IMR-90 (cell line): ENCODE measurements at regions not wholly inside any gene's neighbourhood (a gene's known extent, or its start where the extent isn't known, plus 50 kb on each side); places are given as distances from the start of the nearest gene placed in this dataset.

Experiments used
- ATAC-seq: fragments of 200-7000 bp; cut with Tn5 transposase; 2 replicates; pipeline ENCODE4 v1.9.1; 2020; ENCODE audit warnings: low read depth, mild to moderate bottlenecking, moderate library complexity
- BruUV-seq: library from RNA; stranded (reverse); fragments of 400-500 nt; replicated peaks from 2 replicates; lab custom pipeline; 2021; lab: Mats Ljungman, UMichigan
- CTCF ChIA-PET: fragments of 300-600 bp; formaldehyde crosslinking; extraction: SDS; loops from one replicate; lab custom pipeline; 2021; ENCODE audit warnings: antibody characterized with exemption; lab: Yijun Ruan, JAX
- POLR2A ChIA-PET: fragments of 300-600 bp; sonication (Branson Sonifier 250); formaldehyde crosslinking; loops from one replicate; lab custom pipeline; 2022; ENCODE audit warnings: antibody characterized with exemption; ENCODE audit not compliant: unreplicated experiment; lab: Charles Lee
- DNase-seq: peaks from one replicate; pipeline ENCODE4 v3.0.0; 2013
- H2AFZ ChIP-seq: replicated peaks from 2 replicates; pipeline ENCODE3; 2013; ENCODE audit warnings: low read length, mild to moderate bottlenecking; ENCODE audit not compliant: poor library complexity
- H2AK5ac ChIP-seq: 2 replicates; pipeline ENCODE4 v1.6.1; 2013; ENCODE audit warnings: low read depth, low read length, inconsistent platforms
- H2AK9ac ChIP-seq: replicated peaks from 2 replicates; pipeline ENCODE3; 2013; ENCODE audit warnings: mild to moderate bottlenecking, low read depth, low read length, moderate library complexity; ENCODE audit not compliant: poor library complexity
- H2BK120ac ChIP-seq: 2 replicates; pipeline ENCODE4 v1.6.1; 2013; ENCODE audit warnings: low read depth, low read length, inconsistent platforms
- H2BK15ac ChIP-seq: 3 replicates; pipeline ENCODE4 v1.6.1; 2013; ENCODE audit warnings: low read depth, low read length, inconsistent platforms
- H2BK20ac ChIP-seq: 2 replicates; pipeline ENCODE4 v1.6.1; 2013; ENCODE audit warnings: low read depth, mild to moderate bottlenecking, inconsistent platforms, low read length, moderate library complexity
- H2BK5ac ChIP-seq: 2 replicates; pipeline ENCODE4 v1.6.1; 2013; ENCODE audit warnings: mild to moderate bottlenecking, low read depth, low read length, inconsistent platforms; ENCODE audit not compliant: poor library complexity, severe bottlenecking
- H3K14ac ChIP-seq: replicated peaks from 2 replicates; pipeline ENCODE4 v1.6.1; 2013; ENCODE audit warnings: low read depth, low read length, inconsistent platforms
- H3K18ac ChIP-seq: 2 replicates; pipeline ENCODE4 v1.6.1; 2013; ENCODE audit warnings: low read depth, low read length, control low read depth
- H3K23ac ChIP-seq: 2 replicates; pipeline ENCODE4 v1.6.1; 2013; ENCODE audit warnings: low read depth, low read length, inconsistent platforms
- H3K27ac ChIP-seq: 2 replicates; pipeline ENCODE4 v1.5.1; 2013; ENCODE audit warnings: mild to moderate bottlenecking, control low read depth, low read length; ENCODE audit not compliant: insufficient read depth
- H3K27me3 ChIP-seq: 2 replicates; pipeline ENCODE4 v1.6.1; 2013; ENCODE audit warnings: low read length; ENCODE audit not compliant: control insufficient read depth, insufficient read depth
- H3K36me3 ChIP-seq: 2 replicates; pipeline ENCODE4 v1.6.1; 2013; ENCODE audit warnings: low read length, mixed read lengths; ENCODE audit not compliant: control insufficient read depth, insufficient read depth
- H3K4ac ChIP-seq: 2 replicates; pipeline ENCODE4 v1.6.1; 2013; ENCODE audit warnings: low read depth, low read length, inconsistent platforms
- H3K4me1 ChIP-seq: 2 replicates; pipeline ENCODE4 v1.6.1; 2013; ENCODE audit warnings: low read length, mixed read lengths; ENCODE audit not compliant: control insufficient read depth, insufficient read depth
- H3K4me2 ChIP-seq: 2 replicates; pipeline ENCODE4 v1.6.1; 2013; ENCODE audit warnings: low read depth, mild to moderate bottlenecking, control low read depth, low read length, moderate library complexity
- H3K4me3 ChIP-seq: 2 replicates; pipeline ENCODE4 v1.5.1; 2013; ENCODE audit warnings: low read depth, mild to moderate bottlenecking, control low read depth, low read length, moderate library complexity; ENCODE audit not compliant: insufficient read depth
- H3K56ac ChIP-seq: 2 replicates; pipeline ENCODE4 v1.6.1; 2013; ENCODE audit warnings: low read length, inconsistent platforms; ENCODE audit not compliant: insufficient read depth; ENCODE audit errors: extremely low read depth
- H3K79me1 ChIP-seq, 2 experiments: 2 replicates each; pipeline ENCODE4 v1.6.1; 2013; ENCODE audit warnings: low read length in 2 of 2, inconsistent platforms in 1 of 2, low read depth in 1 of 2
- H3K9ac ChIP-seq: 2 replicates; pipeline ENCODE4 v1.6.1; 2013; ENCODE audit warnings: low read depth, low read length, control low read depth
- H3K9me1 ChIP-seq: 2 replicates; pipeline ENCODE4 v1.6.1; 2013; ENCODE audit warnings: low read length, inconsistent platforms; ENCODE audit not compliant: insufficient read depth
- H3K9me3 ChIP-seq: 2 replicates; pipeline ENCODE4 v1.6.1; 2013; ENCODE audit warnings: low read length; ENCODE audit not compliant: control insufficient read depth, insufficient read depth
- H4K20me1 ChIP-seq: 2 replicates; pipeline ENCODE4 v1.6.1; 2013; ENCODE audit warnings: low read length, inconsistent platforms; ENCODE audit not compliant: insufficient read depth
- H4K5ac ChIP-seq: 2 replicates; pipeline ENCODE4 v1.6.1; 2013; ENCODE audit warnings: mild to moderate bottlenecking, low read depth, low read length, control low read depth
- H4K8ac ChIP-seq, 2 experiments: 2 replicates each; pipeline ENCODE4 v1.6.1; 2013; ENCODE audit warnings: low read depth in 2 of 2, low read length in 2 of 2, control low read depth in 1 of 2, inconsistent platforms in 1 of 2
- H4K91ac ChIP-seq: 2 replicates; pipeline ENCODE4 v1.6.1; 2013; ENCODE audit warnings: low read depth, low read length, inconsistent platforms; ENCODE audit not compliant: insufficient read depth
- BHLHE40 ChIP-seq: fragments of 150-350 bp; IDR thresholded peaks from 2 replicates; pipeline ENCODE4 v1.6.1; 2016; ENCODE audit warnings: mild to moderate bottlenecking, low read depth, low read length
- CEBPB ChIP-seq: IDR thresholded peaks from 2 replicates; pipeline ENCODE4 v1.6.1; 2012; ENCODE audit warnings: low read depth, low read length, improper control_type of control experiment
- CHD1 ChIP-seq: IDR thresholded peaks from 2 replicates; pipeline ENCODE4 v1.6.1; 2012; ENCODE audit warnings: low read depth, low read length, improper control_type of control experiment
- FOS ChIP-seq: fragments of 150-350 bp; IDR thresholded peaks from 2 replicates; pipeline ENCODE4 v1.6.1; 2016; ENCODE audit warnings: low read depth, low read length
- MAFK ChIP-seq: IDR thresholded peaks from 2 replicates; pipeline ENCODE4 v1.6.1; 2012; ENCODE audit warnings: low read depth, low read length, improper control_type of control experiment
- MAZ ChIP-seq: IDR thresholded peaks from 2 replicates; pipeline ENCODE4 v1.6.1; 2012; ENCODE audit warnings: low read depth, mild to moderate bottlenecking, low read length, improper control_type of control experiment, moderate library complexity, borderline replicate concordance
- MXI1 ChIP-seq: IDR thresholded peaks from 2 replicates; pipeline ENCODE4 v1.6.1; 2012; ENCODE audit warnings: low read depth, mild to moderate bottlenecking, low read length, moderate library complexity, borderline replicate concordance
- NFE2L2 ChIP-seq: fragments of 150-350 bp; IDR thresholded peaks from 2 replicates; pipeline ENCODE4 v1.6.1; 2016; ENCODE audit warnings: low read depth, mild to moderate bottlenecking, low read length
- POLR2A ChIP-seq: IDR thresholded peaks from 2 replicates; pipeline ENCODE4 v1.6.1; 2012; ENCODE audit warnings: mild to moderate bottlenecking, low read depth, low read length
- RAD21 ChIP-seq: IDR thresholded peaks from 2 replicates; pipeline ENCODE4 v1.6.1; 2012; ENCODE audit warnings: low read length, improper control_type of control experiment
- RCOR1 ChIP-seq: IDR thresholded peaks from 2 replicates; pipeline ENCODE4 v1.6.1; 2012; ENCODE audit warnings: mild to moderate bottlenecking, low read length, improper control_type of control experiment; ENCODE audit not compliant: insufficient replicate concordance
- RFX5 ChIP-seq: IDR thresholded peaks from 2 replicates; pipeline ENCODE4 v1.8.0; 2012; ENCODE audit warnings: low read depth, mild to moderate bottlenecking, low read length, moderate library complexity
- SMC3 ChIP-seq: fragments of 150-350 bp; IDR thresholded peaks from 2 replicates; pipeline ENCODE4 v1.6.1; 2016; ENCODE audit warnings: low read depth, mild to moderate bottlenecking, antibody characterized with exemption, low read length, moderate library complexity
- WGBS, 2 experiments: methylation state at CpG; one replicate each; pipeline versions ENCODE4 v1.1.5 to v1.1.7; 2013; ENCODE audit warnings: missing lambda C conversion rate in 2 of 2; ENCODE audit not compliant: insufficient read length in 1 of 2; ENCODE audit errors: extremely low coverage in 2 of 2; 5-methylcytosine and 5-hydroxymethylcytosine counted together
- dilution Hi-C: fragments of 300-500 bp; cut with HindIII; formaldehyde crosslinking; loops from one replicate; pipeline ENCODE4 v1.14.3; 2018; ENCODE audit warnings: low sequenced_read_pairs; ENCODE audit not compliant: unreplicated experiment
- in situ Hi-C: fragments of 300-500 bp; cut with MboI; formaldehyde crosslinking; loops from 3 replicates; pipeline ENCODE4 v1.14.3; 2019; ENCODE audit warnings: low sequenced_read_pairs, inconsistent platforms, mixed read lengths
- intact Hi-C: fragments of 100-400 bp; cut with micrococcal nuclease; formaldehyde crosslinking; loops from 2 replicates; pipeline ENCODE4 v1.10.0; 2022
- TF ChIP-seq, protein P1 (sequence below): conservative IDR thresholded peaks from 2 replicates; pipeline ENCODE4 v1.5.1; 2012; ENCODE audit warnings: mild to moderate bottlenecking, low read depth, low read length, improper control_type of control experiment
- TF ChIP-seq, protein P2 (sequence below): fragments of 150-350 bp; IDR thresholded peaks from 2 replicates; pipeline ENCODE4 v1.6.1; 2016; ENCODE audit warnings: low read depth, mild to moderate bottlenecking, low read length, moderate library complexity, borderline replicate concordance

DNA sequence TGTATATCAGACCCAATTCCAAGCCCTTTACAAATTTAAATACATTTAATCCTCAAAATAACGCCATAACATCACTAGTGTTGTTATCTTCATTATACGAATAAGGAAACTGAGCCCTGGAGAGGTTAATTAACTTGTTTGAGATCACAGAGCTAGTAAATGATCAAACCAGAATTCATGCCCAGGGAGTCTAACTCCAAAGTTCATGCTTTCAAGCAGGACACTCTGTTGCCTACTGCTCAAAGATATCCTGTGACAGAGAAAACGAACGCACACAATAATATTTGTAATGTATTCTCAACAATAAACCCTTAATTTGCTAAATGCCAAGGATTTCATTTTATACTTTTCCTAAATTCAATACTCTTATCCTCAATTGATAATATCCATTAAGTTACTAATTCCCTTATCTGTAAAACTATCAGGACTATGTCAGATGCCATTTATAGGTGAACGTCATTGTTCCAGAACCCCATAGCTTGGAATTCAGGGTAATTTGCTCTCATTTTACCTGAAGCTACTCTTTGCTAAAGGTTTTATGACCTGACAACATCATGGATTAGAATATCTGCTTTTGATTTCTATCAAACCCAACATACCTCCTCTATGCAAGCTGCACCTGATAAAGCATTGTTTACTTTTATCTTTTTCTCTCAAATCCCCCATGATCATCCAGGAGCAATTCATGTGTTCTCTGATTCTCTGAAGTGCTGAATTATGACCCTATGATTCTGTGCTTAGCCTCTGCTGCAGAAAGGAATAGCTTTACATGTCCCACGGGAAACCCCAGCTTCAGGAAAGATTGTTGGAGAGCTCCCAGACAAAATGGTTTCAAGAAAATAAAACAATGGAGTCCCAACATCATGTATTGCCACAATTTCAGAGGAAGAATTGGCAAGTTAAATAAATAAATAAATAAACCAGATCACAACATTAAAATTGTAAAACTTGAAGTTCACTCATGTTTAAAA, 150.2 kb upstream of the CDK1 start:
- ATAC-seq (no peak), DNase-seq (no peak)
- ChIA-PET POLR2A (no interaction called here), CTCF (interaction anchor here (0.8 kb wide), 1 partner anchor 28 kb away, joined by 3 read pairs; no protein-coding TSS in a partner anchor)
- Histone ChIP-seq H3K56ac (no peak overlapping the region), H3K4ac (no peak overlapping the region), H3K18ac (no peak overlapping the region), H3K9me3 (no peaks in the 10 kb centered on the region), H4K8ac (no peak overlapping the region), H3K79me1 (no peaks in the 10 kb centered on the region), H3K23ac (no peak overlapping the region), H2BK5ac (no peak overlapping the region), H2BK120ac (no peak overlapping the region), H2AK5ac (no peak overlapping the region), H4K91ac (no peak overlapping the region), H2AK9ac (no peak overlapping the region), H3K4me2 (no peak overlapping the region), H3K27ac (no peak overlapping the region), H2BK15ac (no peak overlapping the region), H3K4me3 (no peak overlapping the region), H3K14ac (no peak overlapping the region), H3K36me3 (no peaks in the 10 kb centered on the region), H3K27me3 (peaks cover 5% of the 10 kb centered on the region), H4K5ac (no peak overlapping the region), H3K9ac (no peak overlapping the region), H3K4me1 (no peaks in the 10 kb centered on the region), H4K20me1 (no peaks in the 10 kb centered on the region), H2AFZ (no peak overlapping the region), H3K9me1 (no peaks in the 10 kb centered on the region), H2BK20ac (no peak overlapping the region)
- in situ Hi-C loops (loop anchor here (25.0 kb wide), 1 partner anchor 516 kb away; no protein-coding TSS in a partner anchor), intact Hi-C loops (no loop called here), dilution Hi-C loops (no loop called here)
- no peak for TF ChIP-seq MAZ
- TF ChIP-seq SMC3: no peak
- TF ChIP-seq RAD21: no peak
- TF ChIP-seq FOS: no peak
- TF ChIP-seq, protein P1, sequence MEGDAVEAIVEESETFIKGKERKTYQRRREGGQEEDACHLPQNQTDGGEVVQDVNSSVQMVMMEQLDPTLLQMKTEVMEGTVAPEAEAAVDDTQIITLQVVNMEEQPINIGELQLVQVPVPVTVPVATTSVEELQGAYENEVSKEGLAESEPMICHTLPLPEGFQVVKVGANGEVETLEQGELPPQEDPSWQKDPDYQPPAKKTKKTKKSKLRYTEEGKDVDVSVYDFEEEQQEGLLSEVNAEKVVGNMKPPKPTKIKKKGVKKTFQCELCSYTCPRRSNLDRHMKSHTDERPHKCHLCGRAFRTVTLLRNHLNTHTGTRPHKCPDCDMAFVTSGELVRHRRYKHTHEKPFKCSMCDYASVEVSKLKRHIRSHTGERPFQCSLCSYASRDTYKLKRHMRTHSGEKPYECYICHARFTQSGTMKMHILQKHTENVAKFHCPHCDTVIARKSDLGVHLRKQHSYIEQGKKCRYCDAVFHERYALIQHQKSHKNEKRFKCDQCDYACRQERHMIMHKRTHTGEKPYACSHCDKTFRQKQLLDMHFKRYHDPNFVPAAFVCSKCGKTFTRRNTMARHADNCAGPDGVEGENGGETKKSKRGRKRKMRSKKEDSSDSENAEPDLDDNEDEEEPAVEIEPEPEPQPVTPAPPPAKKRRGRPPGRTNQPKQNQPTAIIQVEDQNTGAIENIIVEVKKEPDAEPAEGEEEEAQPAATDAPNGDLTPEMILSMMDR: no peak
- TF ChIP-seq CHD1: no peak
- no peak for TF ChIP-seq MXI1
- TF ChIP-seq, protein P2, sequence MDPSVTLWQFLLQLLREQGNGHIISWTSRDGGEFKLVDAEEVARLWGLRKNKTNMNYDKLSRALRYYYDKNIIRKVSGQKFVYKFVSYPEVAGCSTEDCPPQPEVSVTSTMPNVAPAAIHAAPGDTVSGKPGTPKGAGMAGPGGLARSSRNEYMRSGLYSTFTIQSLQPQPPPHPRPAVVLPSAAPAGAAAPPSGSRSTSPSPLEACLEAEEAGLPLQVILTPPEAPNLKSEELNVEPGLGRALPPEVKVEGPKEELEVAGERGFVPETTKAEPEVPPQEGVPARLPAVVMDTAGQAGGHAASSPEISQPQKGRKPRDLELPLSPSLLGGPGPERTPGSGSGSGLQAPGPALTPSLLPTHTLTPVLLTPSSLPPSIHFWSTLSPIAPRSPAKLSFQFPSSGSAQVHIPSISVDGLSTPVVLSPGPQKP: no peak
- no peak for TF ChIP-seq RFX5
- no peak for TF ChIP-seq RCOR1
- no peak for TF ChIP-seq POLR2A
- TF ChIP-seq CEBPB: no peak
- TF ChIP-seq NFE2L2: no peak
- TF ChIP-seq MAFK: no peak
- TF ChIP-seq BHLHE40: no peak
- no TSS peak for BruUV-seq
- 100% methylated on average over 2 of the region's 6 CpGs; no CpG with 5 or more reads in 1 of the 2 experiments for WGBS, 2 experiments
